Right cardiac atrium (tissue), 5 donors: ENCODE measurements at regions not wholly inside any gene's neighbourhood (a gene's known extent, or its start where the extent isn't known, plus 50 kb on each side); places are given as distances from the start of the nearest gene placed in this dataset.
"Not testable (repeated sequence)": the region's sequence is repeated elsewhere in the genome, so short reads cannot be mapped to it uniquely, and the experiment has no call there.

Source experiments
- ATAC-seq, 2 donors: fragments of 200-7000 bp; cut with Tn5 transposase; one replicate each; pipeline versions ENCODE4 v1.8.0 to v1.9.1; 2020; ENCODE audit warnings: moderate library complexity in 2 of 2, mild to moderate bottlenecking in 1 of 2
- DNase-seq, 3 donors: peaks; one replicate each; pipeline ENCODE4 v3.0.0-alpha.2; 2020
- H3K27ac ChIP-seq: one replicate; pipeline ENCODE4 v1.5.1; 2013; ENCODE audit warnings: mild to moderate bottlenecking, low read length, control low read depth, moderate library complexity
- H3K27me3 ChIP-seq: one replicate; pipeline ENCODE4 v1.6.1; 2013; ENCODE audit not compliant: control insufficient read depth, insufficient read depth
- H3K4me1 ChIP-seq: one replicate; pipeline ENCODE4 v1.6.1; 2013; ENCODE audit warnings: low read length; ENCODE audit not compliant: control insufficient read depth, insufficient read depth
- H3K4me3 ChIP-seq: one replicate; pipeline ENCODE4 v1.5.1; 2013; ENCODE audit warnings: low read length, control low read depth
- H3K9me3 ChIP-seq: one replicate; pipeline ENCODE4 v1.6.1; 2013; ENCODE audit warnings: low read length; ENCODE audit not compliant: control insufficient read depth
- WGBS: extraction: QIAGEN DNeasy Blood & Tissue Kit; methylation state at CpG from one replicate; pipeline ENCODE4 v1.1.7; 2013; 5-methylcytosine and 5-hydroxymethylcytosine counted together
- intact Hi-C, 4 donors: fragments of 100-400 bp; cut with DNase I; formaldehyde crosslinking; loops; one replicate each; pipeline versions ENCODE4 v1.11.0 to v1.14.0; 2022 to 2023
- donor health status: healthy with polysubstance abuse.
- donor health status: DM: no; HTN: yes; CAD: no.
- donor health status: DM: no; HTN: no; CAD: no.
- donor health status: DM: no; HTN: yes; CAD: no; lungs with severe emphysema.
- donor health status: DM: yes; HTN: yes; CAD: no.

GRCh38 chr2:153299809-153300208, 178.8 kb downstream of the RPRM start:
- DNase-seq (no peak), ATAC-seq (no peak)
- 87% methylated on average over 4 of the region's 4 CpGs for WGBS
- H3K27ac ChIP-seq, result no peak overlapping the region
- no peaks in the 10 kb centered on the region for H3K27me3 ChIP-seq
- intact Hi-C loops, result no loop called here
- no peak overlapping the region for H3K4me3 ChIP-seq
- no peaks in the 10 kb centered on the region for H3K4me1 ChIP-seq
- H3K9me3 ChIP-seq, result no peaks in the 10 kb centered on the region

- intact Hi-C loops, result no loop called here
- no peaks in the 10 kb centered on the region for H3K4me1 ChIP-seq
- H3K27me3 ChIP-seq, result no peaks in the 10 kb centered on the region
- DNase-seq (no peak), ATAC-seq (no peak)
- no peak overlapping the region for H3K4me3 ChIP-seq
- no peak overlapping the region for H3K27ac ChIP-seq
- 68% methylated on average over 3 of the region's 3 CpGs for WGBS
- H3K9me3 ChIP-seq, result no peaks in the 10 kb centered on the region
Measured at GRCh38 chr2:153299217-153299616, 179.3 kb downstream of the RPRM start.

- ATAC-seq, result no peak
- DNase-seq, result no peak
- Histone ChIP-seq H3K4me1 (no peaks in the 10 kb centered on the region), H3K27ac (no peak overlapping the region), H3K27me3 (no peaks in the 10 kb centered on the region), H3K9me3 (no peaks in the 10 kb centered on the region), H3K4me3 (no peak overlapping the region)
- WGBS, result 34% methylated on average over 2 of the region's 2 CpGs
- intact Hi-C loops, result no loop called here
Measured at GRCh38 chr2:153294199-153294786, 184.3 kb downstream of the RPRM start.

- WGBS, result 63% methylated on average over 5 of the region's 5 CpGs
Measured at GRCh38 chr2:153291718-153292117, 186.8 kb downstream of the RPRM start.

GRCh38 chr2:153287109-153287801, 191.3 kb downstream of the RPRM start:
- WGBS, result 36% methylated on average over 24 of the region's 24 CpGs
- intact Hi-C loops, result no loop called here
- Histone ChIP-seq H3K4me3 (no peak overlapping the region), H3K4me1 (no peaks in the 10 kb centered on the region), H3K27ac (no peak overlapping the region), H3K9me3 (no peaks in the 10 kb centered on the region), H3K27me3 (no peaks in the 10 kb centered on the region)
- ATAC-seq (no peak), DNase-seq (no peak)

More at GRCh38 chr2:153291718-153292117, 186.8 kb downstream of the RPRM start:
- intact Hi-C loops, result no loop called here
- Histone ChIP-seq H3K27ac (no peak overlapping the region), H3K9me3 (no peaks in the 10 kb centered on the region), H3K4me1 (no peaks in the 10 kb centered on the region), H3K4me3 (no peak overlapping the region), H3K27me3 (no peaks in the 10 kb centered on the region)
- no peak for DNase-seq
- no peak for ATAC-seq

GRCh38 chr2:153268941-153269461, 209.6 kb downstream of the RPRM start:
- Histone ChIP-seq H3K4me3 (no peak overlapping the region), H3K27me3 (no peaks in the 10 kb centered on the region), H3K9me3 (no peaks in the 10 kb centered on the region), H3K27ac (no peak overlapping the region), H3K4me1 (no peaks in the 10 kb centered on the region)
- DNase-seq (no peak), ATAC-seq (no peak)
- intact Hi-C loops, result no loop called here

GRCh38 chr2:153256876-153257275, 221.7 kb downstream of the RPRM start:
- ATAC-seq, intact Hi-C loops: not testable (repeated sequence)

GRCh38 chr2:153246636-153247035, 231.9 kb downstream of the RPRM start:
- DNase-seq, ATAC-seq, H3K27me3 ChIP-seq, H3K4me1 ChIP-seq, H3K27ac ChIP-seq, H3K4me3 ChIP-seq, intact Hi-C loops, H3K9me3 ChIP-seq: not testable (repeated sequence)
- 36% methylated on average over 1 of the region's 1 CpG for WGBS

More at GRCh38 chr2:153256876-153257275, 221.7 kb downstream of the RPRM start:
- DNase-seq, result peak in 1 of 3 donors; percentile 40
- not testable (repeated sequence) for H3K27ac ChIP-seq, H3K4me1 ChIP-seq, H3K4me3 ChIP-seq, H3K27me3 ChIP-seq, H3K9me3 ChIP-seq
- WGBS, result 73% methylated on average over 15 of the region's 18 CpGs

GRCh38 chr2:153235516-153235915, 243.0 kb downstream of the RPRM start:
- H3K27ac ChIP-seq, result no peak overlapping the region
- no peaks in the 10 kb centered on the region for H3K4me1 ChIP-seq
- intact Hi-C loops, result no loop called here
- H3K27me3 ChIP-seq, result no peaks in the 10 kb centered on the region
- DNase-seq, result no peak
- no peak for ATAC-seq
- WGBS, result 95% methylated on average over 1 of the region's 1 CpG
- no peaks in the 10 kb centered on the region for H3K9me3 ChIP-seq
- H3K4me3 ChIP-seq, result no peak overlapping the region

- no peaks in the 10 kb centered on the region for H3K9me3 ChIP-seq
- no peak overlapping the region for H3K27ac ChIP-seq
- DNase-seq, result no peak
- H3K4me1 ChIP-seq, result no peaks in the 10 kb centered on the region
- H3K27me3 ChIP-seq, result no peaks in the 10 kb centered on the region
- no peak for ATAC-seq
- H3K4me3 ChIP-seq, result no peak overlapping the region
- intact Hi-C loops, result no loop called here
- 75% methylated on average over 2 of the region's 2 CpGs for WGBS
Measured at GRCh38 chr2:153232464-153232863, 246.1 kb downstream of the RPRM start.

GRCh38 chr2:153230977-153231376, 247.6 kb downstream of the RPRM start:
- ATAC-seq (no peak), DNase-seq (peak in 1 of 3 donors; percentile 10)
- Histone ChIP-seq H3K4me3 (no peak overlapping the region), H3K27ac (no peak overlapping the region), H3K27me3 (no peaks in the 10 kb centered on the region), H3K4me1 (no peaks in the 10 kb centered on the region), H3K9me3 (no peaks in the 10 kb centered on the region)
- intact Hi-C loops, result no loop called here
- WGBS, result 47% methylated on average over 5 of the region's 5 CpGs
